Stimulated activated CD4-positive, alpha-beta T cell treated with anti-CD3 and anti-CD28 coated beads, Interleukin-4, amount 100 ng/mL, for 1 hour (primary cell): ENCODE measurements at regions not wholly inside any gene's neighbourhood (a gene's known extent, or its start where the extent isn't known, plus 50 kb on each side); places are given as distances from the start of the nearest gene placed in this dataset.

Experiments used
- DNase-seq: peaks from one replicate; pipeline ENCODE4 v3.0.0-alpha.2; 2020

- DNase-seq = no peak
Observed at GRCh38 chr14:36408388-36408787, 88.0 kb upstream of the MBIP start.

DNA sequence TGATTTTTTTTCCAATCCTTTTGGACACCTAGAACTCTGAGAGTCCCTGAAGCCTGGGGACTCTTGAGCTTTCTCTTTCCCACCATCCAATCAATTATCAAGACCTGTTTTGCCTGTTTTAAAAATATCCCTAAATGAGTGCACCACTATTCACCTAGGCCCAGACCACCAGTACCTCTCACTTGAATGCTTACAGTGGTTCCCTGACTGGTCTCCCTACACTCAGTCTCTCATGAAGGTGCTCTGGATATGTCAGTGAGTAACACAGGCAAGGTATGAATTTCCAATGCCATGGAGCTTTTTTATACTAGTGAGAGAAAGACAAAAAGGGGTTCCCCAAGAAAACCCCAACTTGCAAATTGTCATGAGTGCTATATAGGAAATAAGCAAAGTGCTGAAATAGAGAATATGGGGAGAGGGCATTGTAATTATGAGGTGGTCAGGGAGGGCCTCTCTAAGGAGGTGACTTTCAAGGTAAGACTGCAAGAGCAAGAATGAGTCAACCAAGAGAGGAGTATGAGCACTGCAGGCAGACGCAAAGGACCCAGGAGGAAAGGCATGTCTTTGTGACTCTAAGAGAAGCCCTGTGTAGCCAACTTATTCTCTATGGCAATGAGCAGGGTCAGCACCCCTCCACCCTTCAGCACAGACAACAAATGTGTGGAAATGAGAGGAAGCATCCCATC is 85.3 kb upstream of the MBIP start:
- no peak for DNase-seq

- no peak for DNase-seq
Observed at GRCh38 chr14:36402867-36403266, 82.4 kb upstream of the MBIP start.

DNA sequence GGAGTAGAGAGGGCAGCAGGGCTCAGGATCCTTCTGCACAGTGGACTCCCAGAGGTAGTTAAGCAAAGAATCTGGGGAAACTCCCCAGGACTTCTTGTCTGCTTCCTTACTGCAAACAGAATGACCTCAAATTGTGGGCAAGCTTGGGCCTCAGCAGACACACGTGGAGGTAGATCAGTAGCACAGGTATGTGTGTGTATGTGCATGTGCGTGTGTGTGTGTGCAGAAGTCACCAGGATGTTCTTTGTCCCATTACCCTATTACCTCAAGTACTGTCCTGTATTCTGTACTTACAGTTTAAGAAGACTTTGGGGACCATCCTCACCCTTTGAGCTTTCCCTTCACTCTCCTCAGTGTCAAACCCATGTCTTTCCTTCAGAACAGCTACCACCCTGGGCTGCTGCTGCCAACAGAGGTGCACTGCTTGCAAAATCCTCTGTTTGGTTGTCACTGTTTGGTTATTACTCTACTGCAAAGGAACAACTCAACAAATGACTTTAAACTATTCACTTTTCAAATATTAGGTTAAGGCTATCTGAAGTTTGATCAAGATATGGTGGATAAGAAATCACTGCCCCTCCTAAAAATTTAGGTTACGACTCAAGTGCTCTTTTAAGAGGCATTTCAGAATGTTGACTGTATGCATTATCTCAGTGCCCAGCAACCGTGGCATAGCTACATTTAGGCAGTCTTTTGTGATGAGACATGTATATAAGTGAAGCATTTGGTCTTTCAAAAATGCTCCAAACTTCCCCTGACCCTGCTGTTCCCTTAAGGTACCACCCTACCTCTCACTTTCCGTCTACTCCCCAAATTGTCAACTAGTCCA is 78.2 kb upstream of the MBIP start:
- no peak for DNase-seq

- DNase-seq = no peak
Observed at GRCh38 chr14:36397357-36397756, 76.9 kb upstream of the MBIP start.

DNA sequence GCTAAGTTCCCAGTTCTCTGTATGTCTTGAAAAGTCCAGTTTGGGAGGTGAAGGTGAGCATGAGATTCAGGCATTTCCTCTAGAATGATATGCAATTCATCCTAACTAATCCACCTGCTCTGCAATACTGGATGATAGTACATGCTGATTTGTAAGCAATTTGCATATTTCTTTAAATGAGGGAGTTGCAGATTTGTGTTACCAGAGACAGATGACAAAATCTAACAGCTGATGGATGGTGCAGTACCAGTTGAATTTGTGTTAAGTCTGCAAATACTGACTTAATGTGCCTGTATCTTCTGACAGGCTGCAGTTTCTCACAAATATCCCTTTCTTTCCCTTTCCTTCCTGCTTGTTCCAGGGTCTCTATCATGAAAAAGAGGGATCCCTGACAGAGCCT is 76.4 kb upstream of the MBIP start:
- no peak for DNase-seq

- no peak for DNase-seq
Observed at GRCh38 chr14:36394593-36394992, 74.2 kb upstream of the MBIP start.

DNA sequence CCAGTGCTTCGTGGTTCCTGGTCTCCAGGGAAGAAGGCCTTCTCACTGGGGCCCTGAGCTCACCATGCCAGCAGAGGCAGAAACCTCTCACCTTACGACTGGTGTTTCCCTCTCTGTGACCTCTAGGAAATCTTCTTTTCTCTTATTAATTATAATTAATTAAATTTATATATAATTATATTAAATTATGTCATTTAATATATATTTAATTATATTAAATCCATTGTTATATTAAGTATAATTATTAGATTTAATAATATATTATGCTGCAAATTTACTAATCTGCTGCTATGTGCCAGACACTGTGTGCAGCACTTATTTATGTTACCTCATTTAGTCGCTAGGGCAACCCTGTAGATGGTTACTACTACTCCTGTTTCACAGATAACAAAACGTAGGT is 70.3 kb upstream of the MBIP start:
- no peak for DNase-seq

- DNase-seq = no peak
Observed at GRCh38 chr14:36383767-36384431, 63.5 kb upstream of the MBIP start.

DNA sequence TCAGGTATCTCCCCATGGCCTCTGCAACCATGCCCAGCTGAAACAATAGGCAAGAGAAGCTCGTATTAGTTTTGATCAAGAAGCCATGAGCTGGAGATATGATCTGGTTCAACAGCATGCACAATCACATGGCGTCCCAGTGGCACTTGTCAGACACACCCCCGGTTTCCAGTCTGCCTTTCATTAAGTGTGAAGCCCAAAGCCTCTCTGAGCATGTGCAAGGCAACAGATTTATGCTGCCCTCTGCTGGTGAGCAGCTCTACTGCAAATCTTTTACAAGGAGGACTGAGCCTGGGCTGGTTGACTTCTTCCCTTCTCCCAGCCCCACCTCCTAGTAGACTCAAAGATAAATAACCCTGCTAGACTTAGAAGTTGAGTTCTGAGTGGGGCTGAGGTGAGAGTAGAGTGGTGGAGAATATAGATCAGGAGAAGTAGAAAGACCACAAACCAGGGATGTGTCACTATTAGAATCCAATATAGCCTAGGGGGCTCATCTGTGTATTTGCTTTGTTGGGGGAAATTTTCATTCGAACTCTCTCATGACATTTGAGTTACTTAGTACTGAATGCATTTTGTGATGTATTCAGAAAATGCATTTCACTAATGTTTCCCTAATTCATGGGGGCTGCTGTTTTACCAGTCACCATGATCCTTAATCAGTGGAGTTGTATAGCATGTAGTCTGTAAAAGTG is 53.7 kb upstream of the MBIP start:
- peak; percentile 72 for DNase-seq
